Esophagus (tissue), 2 donors: ENCODE measurements at regions not wholly inside any gene's neighbourhood (a gene's known extent, or its start where the extent isn't known, plus 50 kb on each side); places are given as distances from the start of the nearest gene placed in this dataset.

ENCODE experiments used
- H3K27ac ChIP-seq, 2 donors: one replicate each; pipeline ENCODE4 v1.5.1; 2013; ENCODE audit warnings: low read depth in 2 of 2, mild to moderate bottlenecking in 2 of 2, inconsistent platforms in 1 of 2, low read length in 1 of 2, moderate library complexity in 1 of 2
- H3K27me3 ChIP-seq, 2 donors: one replicate each; pipeline ENCODE4 v1.6.1; 2013; ENCODE audit warnings: low read length in 2 of 2, control low read depth in 1 of 2, mild to moderate bottlenecking in 1 of 2; ENCODE audit not compliant: insufficient read depth in 2 of 2, control insufficient read depth in 1 of 2
- H3K36me3 ChIP-seq, 2 donors: one replicate each; pipeline ENCODE4 v1.6.1; 2013; ENCODE audit warnings: low read length in 1 of 2; ENCODE audit not compliant: control insufficient read depth in 2 of 2, insufficient read depth in 2 of 2
- H3K4me1 ChIP-seq, 2 donors: one replicate each; pipeline ENCODE4 v1.6.1; 2013; ENCODE audit warnings: low read length in 1 of 2; ENCODE audit not compliant: control insufficient read depth in 2 of 2, insufficient read depth in 2 of 2
- H3K4me3 ChIP-seq, 2 donors: one replicate each; pipeline ENCODE4 v1.5.1; 2013; ENCODE audit warnings: low read length in 2 of 2, mild to moderate bottlenecking in 2 of 2, low read depth in 1 of 2, moderate library complexity in 1 of 2
- H3K9me3 ChIP-seq, 2 donors: one replicate each; pipeline ENCODE4 v1.6.1; 2013; ENCODE audit warnings: mild to moderate bottlenecking in 2 of 2, low read depth in 1 of 2, low read length in 1 of 2, moderate library complexity in 1 of 2; ENCODE audit not compliant: control insufficient read depth in 2 of 2, insufficient read depth in 1 of 2
- WGBS, 2 donors: extraction: QIAGEN DNeasy Blood & Tissue Kit; methylation state at CpG; one replicate each; pipeline ENCODE4 v1.1.7; 2013; 5-methylcytosine and 5-hydroxymethylcytosine counted together
- donor health status: healthy with polysubstance abuse.
- donor health status: Bipolar disorder and iron deficiency.

- H3K27me3 ChIP-seq = no peaks in the 10 kb centered on the region
- no peak overlapping the region for H3K4me3 ChIP-seq
- H3K4me1 ChIP-seq = no peaks in the 10 kb centered on the region
- no peaks in the 10 kb centered on the region for H3K36me3 ChIP-seq
- WGBS, 2 donors = 58 to 59% methylated on average over 7 of the region's 7 CpGs
- H3K9me3 ChIP-seq = peaks cover 0 to 2% of the 10 kb centered on the region in 2 donors
- H3K27ac ChIP-seq = no peak overlapping the region
Observed at GRCh38 chr2:228956701-228957474, 314.2 kb downstream of the PID1 start.

GRCh38 chr2:228949831-228950230 lies 321.3 kb downstream of the PID1 start:
- H3K27ac ChIP-seq = no peak overlapping the region
- no peaks in the 10 kb centered on the region for H3K27me3 ChIP-seq
- H3K9me3 ChIP-seq = no peaks in the 10 kb centered on the region
- no peak overlapping the region for H3K4me3 ChIP-seq
- H3K36me3 ChIP-seq = no peaks in the 10 kb centered on the region
- no peaks in the 10 kb centered on the region for H3K4me1 ChIP-seq

DNA sequence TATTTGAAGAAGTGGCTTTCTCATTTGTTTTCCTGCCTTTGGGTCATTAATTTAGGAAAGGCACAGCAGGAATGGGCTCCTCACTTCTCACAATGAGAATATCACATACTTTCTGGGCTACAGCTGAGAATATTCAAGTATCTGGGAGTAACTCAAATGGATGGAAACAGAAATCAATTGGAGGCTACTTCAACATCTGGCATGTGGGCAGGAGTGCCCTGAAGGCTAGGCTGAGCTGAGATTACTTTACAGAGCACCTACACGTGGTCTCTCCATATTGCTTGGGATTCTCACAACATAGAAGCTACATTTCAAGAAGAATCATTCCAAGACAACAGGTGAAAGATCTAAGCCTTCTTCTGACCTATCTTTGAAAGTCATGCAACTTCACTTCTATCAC lies 325.4 kb downstream of the PID1 start:
- H3K27ac ChIP-seq = no peak overlapping the region
- no peaks in the 10 kb centered on the region for H3K27me3 ChIP-seq
- no peaks in the 10 kb centered on the region for H3K9me3 ChIP-seq
- H3K36me3 ChIP-seq = no peaks in the 10 kb centered on the region
- WGBS, 2 donors = 20 to 49% methylated on average over 1 of the region's 1 CpG
- no peaks in the 10 kb centered on the region for H3K4me1 ChIP-seq
- no peak overlapping the region for H3K4me3 ChIP-seq

GRCh38 chr2:228942856-228943255 lies 328.2 kb downstream of the PID1 start:
- H3K27me3 ChIP-seq = no peaks in the 10 kb centered on the region
- no peak overlapping the region for H3K4me3 ChIP-seq
- WGBS, 2 donors = 71 to 73% methylated on average over 2 of the region's 2 CpGs
- no peaks in the 10 kb centered on the region for H3K4me1 ChIP-seq
- no peak overlapping the region for H3K27ac ChIP-seq
- H3K36me3 ChIP-seq = no peaks in the 10 kb centered on the region
- H3K9me3 ChIP-seq = no peaks in the 10 kb centered on the region

DNA sequence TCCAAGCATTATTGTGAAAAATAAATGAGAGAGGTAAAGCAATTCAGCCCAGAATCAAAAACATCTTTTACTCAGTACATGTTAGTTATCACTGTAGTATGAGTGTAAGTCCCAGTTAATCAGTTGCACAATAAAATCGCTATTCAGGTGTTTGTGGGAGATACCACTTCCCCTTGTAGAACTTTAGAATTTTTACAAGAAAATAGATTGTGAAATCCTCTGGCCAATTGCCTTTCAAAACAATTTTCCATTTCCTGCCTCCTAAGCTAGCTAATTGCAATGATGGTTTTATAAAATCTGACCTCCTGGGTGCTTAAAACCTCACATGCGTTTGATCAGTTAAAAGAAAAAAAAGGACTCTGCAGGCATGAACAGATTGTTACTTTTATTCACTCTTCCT lies 332.5 kb downstream of the PID1 start:
- H3K27me3 ChIP-seq = no peaks in the 10 kb centered on the region
- H3K36me3 ChIP-seq = no peaks in the 10 kb centered on the region
- 60 to 71% methylated on average over 2 of the region's 2 CpGs for WGBS, 2 donors
- H3K4me1 ChIP-seq = no peaks in the 10 kb centered on the region
- no peak overlapping the region for H3K4me3 ChIP-seq
- no peak overlapping the region for H3K27ac ChIP-seq
- no peaks in the 10 kb centered on the region for H3K9me3 ChIP-seq

DNA sequence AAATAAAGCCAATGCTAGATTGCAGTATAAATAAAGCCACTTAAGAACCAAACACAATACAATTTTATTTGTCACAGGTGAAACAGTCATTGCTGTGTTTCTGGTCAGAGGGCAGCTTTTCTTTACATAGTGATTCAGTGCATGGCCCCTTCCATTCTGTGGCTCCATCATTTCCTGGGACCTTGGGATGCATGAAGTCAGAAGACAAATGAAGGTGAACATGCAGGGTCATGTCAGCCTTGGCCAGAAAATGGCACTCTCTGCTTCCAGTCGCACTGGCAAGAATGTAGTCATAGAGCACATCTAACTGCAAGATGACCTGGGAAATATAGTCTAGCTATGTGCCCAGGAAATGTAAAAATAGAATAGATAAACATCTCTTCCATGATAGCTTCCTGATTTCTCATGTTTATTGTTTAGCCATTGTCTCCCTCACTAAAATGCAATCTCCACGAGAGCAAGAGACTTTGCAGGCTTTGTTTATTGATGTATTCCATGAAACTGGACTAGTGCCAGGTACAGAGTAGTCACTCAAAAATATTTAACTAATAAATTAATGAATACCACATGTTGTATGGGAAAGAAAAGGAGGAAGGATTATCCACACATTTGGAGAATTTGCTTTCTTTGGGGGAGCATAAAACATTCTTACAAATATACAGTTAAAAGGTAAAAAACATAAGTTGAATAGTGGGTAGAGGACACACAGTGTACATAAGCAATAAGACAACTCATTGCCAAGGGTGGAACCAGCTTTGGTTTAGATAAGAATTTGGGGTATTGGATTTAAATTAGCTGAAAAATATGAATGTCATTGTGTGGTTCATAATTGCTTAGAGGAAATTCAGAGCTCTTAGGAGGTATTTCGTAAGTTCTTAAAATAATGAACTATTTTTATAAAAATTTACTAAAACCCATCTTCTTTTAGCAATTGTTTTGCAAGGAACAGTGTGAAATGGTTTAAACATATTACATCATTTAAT lies 343.8 kb downstream of the PID1 start:
- H3K27ac ChIP-seq = no peak overlapping the region
- H3K4me3 ChIP-seq = no peak overlapping the region
- H3K4me1 ChIP-seq = no peaks in the 10 kb centered on the region
- H3K36me3 ChIP-seq = no peaks in the 10 kb centered on the region
- no peaks in the 10 kb centered on the region for H3K9me3 ChIP-seq
- no peaks in the 10 kb centered on the region for H3K27me3 ChIP-seq
- 41 to 46% methylated on average over 3 of the region's 3 CpGs for WGBS, 2 donors

DNA sequence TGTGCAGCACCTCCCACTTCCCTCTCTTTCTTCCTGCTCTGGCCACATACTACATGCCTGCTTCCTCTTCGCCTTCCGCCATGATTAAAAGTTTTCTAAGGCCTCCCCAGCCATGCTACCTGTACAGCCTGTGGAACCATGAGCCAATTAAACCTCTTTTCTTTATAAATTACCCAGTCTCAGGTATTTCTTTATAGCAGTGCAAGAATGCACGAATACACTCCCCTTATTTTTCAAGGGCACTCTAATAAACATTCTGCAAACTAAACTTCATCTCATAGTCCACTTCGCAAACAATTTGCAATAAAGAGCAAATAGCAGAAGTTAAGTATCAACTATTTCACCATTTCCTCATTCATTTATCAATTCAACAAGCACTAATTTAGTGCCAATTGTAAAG lies 351.3 kb downstream of the PID1 start:
- 83% methylated on average over 4 of the region's 4 CpGs for WGBS, 2 donors
- Histone ChIP-seq H3K27ac (no peak overlapping the region), H3K36me3 (no peaks in the 10 kb centered on the region)

DNA sequence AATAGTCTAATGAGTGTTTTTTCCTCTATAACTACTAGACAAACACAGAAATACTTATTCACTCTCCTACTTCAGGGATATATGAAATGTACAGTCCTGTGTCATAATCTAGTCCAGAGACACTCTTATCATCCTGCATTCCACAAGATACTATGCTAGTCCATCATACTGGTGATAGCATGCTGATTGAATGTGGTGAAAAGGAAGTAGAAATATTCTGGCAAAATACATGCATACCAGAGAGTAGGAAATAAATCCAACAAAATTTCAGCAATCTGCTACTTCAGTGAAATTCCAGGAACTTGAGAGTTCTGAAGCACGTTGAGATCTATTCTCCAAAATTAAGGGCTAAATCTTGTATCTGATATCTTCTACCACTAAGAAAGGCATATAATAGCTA lies 353.9 kb downstream of the PID1 start:
- Histone ChIP-seq H3K4me1 (no peaks in the 10 kb centered on the region), H3K27me3 (no peaks in the 10 kb centered on the region), H3K9me3 (peaks cover 0 to 4% of the 10 kb centered on the region in 2 donors), H3K4me3 (no peak overlapping the region), H3K27ac (no peak overlapping the region), H3K36me3 (no peaks in the 10 kb centered on the region)
- 53 to 60% methylated on average over 1 of the region's 1 CpG for WGBS, 2 donors

More for the DNA sequence above, 351.3 kb downstream of the PID1 start:
- Histone ChIP-seq H3K27me3 (no peaks in the 10 kb centered on the region), H3K4me1 (no peaks in the 10 kb centered on the region), H3K4me3 (no peak overlapping the region), H3K9me3 (peaks cover 0 to 4% of the 10 kb centered on the region in 2 donors)

GRCh38 chr2:228916416-228917090 lies 354.5 kb downstream of the PID1 start:
- Histone ChIP-seq H3K27ac (no peak overlapping the region), H3K27me3 (no peaks in the 10 kb centered on the region), H3K36me3 (no peaks in the 10 kb centered on the region), H3K4me1 (no peaks in the 10 kb centered on the region), H3K4me3 (no peak overlapping the region), H3K9me3 (peaks cover 0 to 4% of the 10 kb centered on the region in 2 donors)
- WGBS, 2 donors = 77 to 87% methylated on average over 4 of the region's 4 CpGs
